Subcutaneous abdominal adipose tissue (tissue), 5 donors: ENCODE measurements at regions not wholly inside any gene's neighbourhood (a gene's known extent, or its start where the extent isn't known, plus 50 kb on each side); places are given as distances from the start of the nearest gene placed in this dataset.

Source experiments
- H3K27ac ChIP-seq: one replicate; pipeline ENCODE4 v1.7.0; 2013; ENCODE audit warnings: low read depth, mild to moderate bottlenecking, inconsistent platforms, low read length, moderate library complexity
- H3K27me3 ChIP-seq, 5 donors: one replicate each; pipeline ENCODE4 v1.7.0; 2013; ENCODE audit warnings: low read length in 5 of 5, inconsistent platforms in 1 of 5; ENCODE audit not compliant: control insufficient read depth in 5 of 5, insufficient read depth in 4 of 5
- H3K36me3 ChIP-seq, 5 donors: one replicate each; pipeline ENCODE4 v1.7.0; 2013; ENCODE audit warnings: low read length in 5 of 5; ENCODE audit not compliant: control insufficient read depth in 5 of 5, insufficient read depth in 5 of 5
- H3K4me1 ChIP-seq, 5 donors: one replicate each; pipeline ENCODE4 v1.7.0; 2013; ENCODE audit warnings: low read length in 5 of 5, mild to moderate bottlenecking in 3 of 5, moderate library complexity in 1 of 5; ENCODE audit not compliant: control insufficient read depth in 5 of 5, insufficient read depth in 5 of 5
- H3K4me3 ChIP-seq, 5 donors: one replicate each; pipeline ENCODE4 v1.7.0; 2013; ENCODE audit warnings: low read length in 5 of 5, low read depth in 1 of 5
- H3K9ac ChIP-seq, 5 donors: one replicate each; pipeline ENCODE4 v1.7.0; 2013; ENCODE audit warnings: low read length in 5 of 5, mild to moderate bottlenecking in 4 of 5, moderate library complexity in 3 of 5
- H3K9me3 ChIP-seq, 5 donors: one replicate each; pipeline ENCODE4 v1.7.0; 2013; ENCODE audit warnings: low read length in 5 of 5; ENCODE audit not compliant: control insufficient read depth in 5 of 5
- donor health status: healthy.
- donor health status: healthy.
- donor health status: healthy.
- donor health status: healthy.
- donor health status: healthy.

DNA sequence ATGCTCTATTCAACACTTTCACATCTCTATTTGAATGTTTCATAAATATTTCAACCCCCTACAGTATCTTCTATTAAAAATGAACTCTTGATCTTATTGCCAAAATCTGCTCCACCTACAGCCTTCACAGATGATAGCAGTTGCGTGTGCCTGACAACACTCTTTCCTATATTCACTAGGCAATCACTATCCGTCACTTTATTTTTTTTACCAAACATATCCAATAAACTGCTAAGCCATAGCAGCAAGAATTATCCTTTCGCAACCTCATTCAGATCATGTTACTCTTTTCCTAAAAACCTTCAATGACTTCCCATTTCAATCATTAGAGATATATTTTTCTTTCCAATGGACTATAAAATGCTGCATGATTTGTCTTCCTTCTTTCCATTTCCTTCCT is 629.8 kb upstream of the PCDH9 start:
- Histone ChIP-seq H3K4me3 (no peak overlapping the region), H3K9ac (no peak overlapping the region), H3K9me3 (peaks cover 0 to 6% (median 4%) of the 10 kb centered on the region in 5 donors), H3K27ac (no peak overlapping the region), H3K27me3 (no peaks in the 10 kb centered on the region), H3K36me3 (no peaks in the 10 kb centered on the region), H3K4me1 (peaks cover 0 to 20% (median 9%) of the 10 kb centered on the region in 5 donors)

GRCh38 chr13:67857581-67858310 is 627.6 kb upstream of the PCDH9 start:
- H3K9ac ChIP-seq = no peak overlapping the region
- H3K4me1 ChIP-seq = peaks cover 0 to 24% (median 11%) of the 10 kb centered on the region in 5 donors
- peaks cover 0 to 2% (median 0%) of the 10 kb centered on the region in 5 donors for H3K9me3 ChIP-seq
- H3K27ac ChIP-seq = no peak overlapping the region
- no peak overlapping the region for H3K4me3 ChIP-seq
- no peaks in the 10 kb centered on the region for H3K36me3 ChIP-seq
- H3K27me3 ChIP-seq = no peaks in the 10 kb centered on the region

- Histone ChIP-seq H3K27ac (no peak overlapping the region), H3K4me1 (peaks cover 0 to 24% (median 11%) of the 10 kb centered on the region in 5 donors), H3K9me3 (no peaks in the 10 kb centered on the region), H3K9ac (no peak overlapping the region), H3K4me3 (no peak overlapping the region), H3K36me3 (no peaks in the 10 kb centered on the region), H3K27me3 (no peaks in the 10 kb centered on the region)
Measured at GRCh38 chr13:67856955-67857354, 626.8 kb upstream of the PCDH9 start.

DNA sequence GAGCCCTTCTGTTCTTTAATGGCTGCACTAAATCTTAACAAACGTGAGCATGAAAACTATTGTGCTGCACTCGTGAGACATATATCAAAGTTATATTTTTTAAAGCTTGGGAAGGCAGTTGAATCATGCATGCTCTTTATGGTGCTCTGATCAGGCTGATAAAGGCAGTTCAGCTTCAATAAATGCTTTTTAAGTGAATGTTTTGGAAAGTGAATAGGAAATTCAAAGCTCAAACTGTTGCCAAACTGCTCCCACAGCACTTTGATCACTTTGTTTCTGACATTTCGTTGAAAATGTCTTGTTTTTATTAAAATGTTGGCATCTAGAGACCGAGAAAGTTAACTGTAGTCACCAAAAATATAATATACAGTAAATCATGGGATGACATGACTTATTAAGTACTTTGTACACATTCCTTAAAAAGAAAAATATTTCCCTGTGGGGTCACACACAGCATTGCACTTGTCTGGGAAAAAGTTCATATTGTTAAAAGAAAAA is 625.7 kb upstream of the PCDH9 start:
- Histone ChIP-seq H3K36me3 (no peaks in the 10 kb centered on the region), H3K9ac (peak overlapping the region in 2 of 5 donors; percentile 10 to 51), H3K27ac (no peak overlapping the region), H3K4me3 (no peak overlapping the region), H3K27me3 (no peaks in the 10 kb centered on the region), H3K9me3 (no peaks in the 10 kb centered on the region), H3K4me1 (peaks cover 0 to 24% (median 11%) of the 10 kb centered on the region in 5 donors)

- Histone ChIP-seq H3K4me1 (peaks cover 0 to 22% (median 11%) of the 10 kb centered on the region in 5 donors), H3K27me3 (no peaks in the 10 kb centered on the region), H3K36me3 (no peaks in the 10 kb centered on the region), H3K4me3 (no peak overlapping the region), H3K9ac (no peak overlapping the region), H3K9me3 (no peaks in the 10 kb centered on the region), H3K27ac (no peak overlapping the region)
Measured at GRCh38 chr13:67854990-67855389, 624.9 kb upstream of the PCDH9 start.

- Histone ChIP-seq H3K9ac (no peak overlapping the region), H3K9me3 (peaks cover 0 to 11% (median 0%) of the 10 kb centered on the region in 5 donors), H3K36me3 (no peaks in the 10 kb centered on the region), H3K4me3 (no peak overlapping the region), H3K27ac (no peak overlapping the region), H3K4me1 (no peaks in the 10 kb centered on the region), H3K27me3 (no peaks in the 10 kb centered on the region)
Measured at GRCh38 chr13:67844574-67844973, 614.4 kb upstream of the PCDH9 start.

- Histone ChIP-seq H3K9me3 (peaks cover 0 to 12% (median 3%) of the 10 kb centered on the region in 5 donors), H3K36me3 (no peaks in the 10 kb centered on the region), H3K4me3 (no peak overlapping the region), H3K4me1 (no peaks in the 10 kb centered on the region), H3K27ac (no peak overlapping the region), H3K9ac (no peak overlapping the region), H3K27me3 (no peaks in the 10 kb centered on the region)
Measured at GRCh38 chr13:67841071-67841470, 610.9 kb upstream of the PCDH9 start.

- Histone ChIP-seq H3K27ac (no peak overlapping the region), H3K36me3 (no peaks in the 10 kb centered on the region), H3K9me3 (peaks cover 0 to 7% (median 0%) of the 10 kb centered on the region in 5 donors), H3K4me1 (no peaks in the 10 kb centered on the region), H3K9ac (no peak overlapping the region), H3K4me3 (no peak overlapping the region), H3K27me3 (no peaks in the 10 kb centered on the region)
Measured at GRCh38 chr13:67833564-67833963, 603.4 kb upstream of the PCDH9 start.

GRCh38 chr13:67829641-67830040 is 599.5 kb upstream of the PCDH9 start:
- H3K27me3 ChIP-seq = no peaks in the 10 kb centered on the region
- peaks cover 0 to 4% (median 0%) of the 10 kb centered on the region in 5 donors for H3K9me3 ChIP-seq
- H3K9ac ChIP-seq = no peak overlapping the region
- H3K36me3 ChIP-seq = no peaks in the 10 kb centered on the region
- no peak overlapping the region for H3K27ac ChIP-seq
- no peak overlapping the region for H3K4me3 ChIP-seq
- no peaks in the 10 kb centered on the region for H3K4me1 ChIP-seq

- Histone ChIP-seq H3K36me3 (no peaks in the 10 kb centered on the region), H3K9me3 (peaks cover 0 to 4% (median 0%) of the 10 kb centered on the region in 5 donors), H3K27ac (no peak overlapping the region), H3K4me1 (peaks cover 0 to 5% (median 0%) of the 10 kb centered on the region in 5 donors), H3K9ac (no peak overlapping the region), H3K27me3 (no peaks in the 10 kb centered on the region), H3K4me3 (no peak overlapping the region)
Measured at GRCh38 chr13:67827992-67828391, 597.9 kb upstream of the PCDH9 start.
